Sigmoid colon (tissue), 4 donors: ENCODE measurements at regions not wholly inside any gene's neighbourhood (a gene's known extent, or its start where the extent isn't known, plus 50 kb on each side); places are given as distances from the start of the nearest gene placed in this dataset.

Source experiments
- POLR2A ChIP-seq, 2 donors: fragments of 450-650 bp; IDR thresholded peaks; one replicate each; pipeline ENCODE4 v1.6.1; 2016; ENCODE audit warnings: antibody characterized with exemption in 2 of 2, mild to moderate bottlenecking in 2 of 2, moderate library complexity in 2 of 2
- POLR2AphosphoS5 ChIP-seq, 4 donors: sonication (generic); formaldehyde crosslinking; IDR thresholded peaks; one replicate each; pipeline ENCODE4 v1.6.1; 2017; ENCODE audit warnings: antibody characterized with exemption in 4 of 4
- TF ChIP-seq, protein P1 (sequence below), 4 experiments: fragments of 450-650 bp in 3 of 4; fragments of 200-600 bp in 1 of 4; IDR thresholded peaks; one replicate each; pipeline ENCODE4 v1.5.1; 2016 to 2019; ENCODE audit warnings: antibody characterized with exemption in 4 of 4, mild to moderate bottlenecking in 3 of 4, moderate library complexity in 2 of 4

GRCh38 chr12:107327651-107328182, 234.4 kb upstream of the CRY1 start:
- no peak for TF ChIP-seq POLR2A (IDR thresholded peaks at IDR 0.05)
- TF ChIP-seq, protein P1, sequence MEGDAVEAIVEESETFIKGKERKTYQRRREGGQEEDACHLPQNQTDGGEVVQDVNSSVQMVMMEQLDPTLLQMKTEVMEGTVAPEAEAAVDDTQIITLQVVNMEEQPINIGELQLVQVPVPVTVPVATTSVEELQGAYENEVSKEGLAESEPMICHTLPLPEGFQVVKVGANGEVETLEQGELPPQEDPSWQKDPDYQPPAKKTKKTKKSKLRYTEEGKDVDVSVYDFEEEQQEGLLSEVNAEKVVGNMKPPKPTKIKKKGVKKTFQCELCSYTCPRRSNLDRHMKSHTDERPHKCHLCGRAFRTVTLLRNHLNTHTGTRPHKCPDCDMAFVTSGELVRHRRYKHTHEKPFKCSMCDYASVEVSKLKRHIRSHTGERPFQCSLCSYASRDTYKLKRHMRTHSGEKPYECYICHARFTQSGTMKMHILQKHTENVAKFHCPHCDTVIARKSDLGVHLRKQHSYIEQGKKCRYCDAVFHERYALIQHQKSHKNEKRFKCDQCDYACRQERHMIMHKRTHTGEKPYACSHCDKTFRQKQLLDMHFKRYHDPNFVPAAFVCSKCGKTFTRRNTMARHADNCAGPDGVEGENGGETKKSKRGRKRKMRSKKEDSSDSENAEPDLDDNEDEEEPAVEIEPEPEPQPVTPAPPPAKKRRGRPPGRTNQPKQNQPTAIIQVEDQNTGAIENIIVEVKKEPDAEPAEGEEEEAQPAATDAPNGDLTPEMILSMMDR (IDR thresholded peaks at IDR 0.05), result no peak
- TF ChIP-seq POLR2AphosphoS5 (IDR thresholded peaks at IDR 0.05), result no peak
